ENCODE measurements at regions not wholly inside any gene's neighbourhood (a gene's known extent, or its start where the extent isn't known, plus 50 kb on each side); places are given as distances from the start of the nearest gene placed in this dataset.

GRCh38 chr2:2848621-2849333 lies 517.7 kb upstream of the MYT1L start:
- DNase-seq (ENCODE audit: low read depth), result no peak

DNA sequence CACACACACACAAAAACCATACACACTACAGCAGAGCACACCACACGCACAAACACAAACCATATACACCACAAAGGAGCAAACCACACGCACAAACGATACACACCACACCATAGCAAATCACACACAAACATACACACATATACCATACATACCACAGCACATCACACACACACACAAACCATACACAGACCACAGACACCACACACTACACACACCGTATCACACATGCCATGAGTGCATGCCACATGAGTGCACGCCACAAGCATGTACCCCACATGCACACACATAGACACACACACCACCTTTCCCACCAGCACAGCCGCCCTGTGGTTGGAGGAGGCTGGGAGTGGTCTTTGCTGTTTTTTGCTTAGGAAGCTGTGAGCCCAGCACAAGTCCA lies 517.1 kb upstream of the MYT1L start:
- no peak for DNase-seq (ENCODE audit: low read depth)

- DNase-seq (ENCODE audit: low read depth), result no peak
Observed at GRCh38 chr2:2847209-2847676, 516.2 kb upstream of the MYT1L start.

GRCh38 chr2:2846332-2847208 lies 515.5 kb upstream of the MYT1L start:
- DNase-seq (ENCODE audit: low read depth), result no peak

DNA sequence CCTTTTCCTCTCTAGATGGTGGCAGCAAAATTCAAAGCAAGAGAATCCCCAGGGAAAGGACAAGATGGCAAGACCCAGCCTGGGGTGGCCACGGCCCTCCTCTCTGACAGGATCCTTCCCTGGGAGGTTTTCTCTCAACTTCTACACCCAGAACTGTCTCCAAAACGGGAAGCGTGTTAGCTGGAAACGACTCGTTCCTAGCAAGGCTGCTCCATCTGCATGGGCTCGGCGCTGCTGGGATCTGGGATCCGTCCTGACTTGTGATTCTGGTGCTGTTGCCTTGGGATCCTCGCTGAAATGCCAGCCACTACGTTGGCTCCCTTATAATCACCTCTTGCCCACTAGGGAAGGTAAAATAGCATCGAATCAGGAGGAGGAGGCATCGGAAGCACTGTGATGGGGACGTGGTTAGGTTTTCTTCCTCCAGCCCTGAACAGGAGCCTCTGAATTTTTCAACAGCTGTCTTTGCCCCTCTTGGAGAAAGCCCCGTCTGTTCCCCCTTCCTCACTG lies 514.8 kb upstream of the MYT1L start:
- no peak for DNase-seq (ENCODE audit: low read depth)

DNA sequence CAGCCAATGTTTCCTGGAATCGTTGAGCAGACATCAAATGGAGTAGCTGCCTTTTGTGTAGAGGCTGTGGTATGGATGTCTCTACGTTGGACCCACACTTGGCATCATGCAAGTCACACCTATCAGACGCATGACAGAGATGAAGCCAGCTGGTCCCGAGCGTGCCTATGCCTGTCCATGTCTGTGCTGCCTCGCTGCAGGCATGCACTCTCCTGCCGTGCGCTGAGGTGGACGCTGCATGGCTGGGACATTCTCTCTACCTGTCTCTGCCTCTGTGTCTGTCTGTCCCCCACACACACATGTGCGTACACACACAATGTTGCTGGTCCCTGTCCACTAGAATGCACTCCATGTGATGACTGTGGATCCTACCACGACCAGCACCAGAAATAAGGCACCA lies 514.2 kb upstream of the MYT1L start:
- no peak for DNase-seq (ENCODE audit: low read depth)

GRCh38 chr2:2843969-2844548 lies 513.0 kb upstream of the MYT1L start:
- DNase-seq (ENCODE audit: low read depth), result no peak

GRCh38 chr2:2842466-2842865 lies 511.4 kb upstream of the MYT1L start:
- no peak for DNase-seq (ENCODE audit: low read depth)

- DNase-seq (ENCODE audit: low read depth), result no peak
Observed at GRCh38 chr2:2840681-2841300, 509.7 kb upstream of the MYT1L start.

DNA sequence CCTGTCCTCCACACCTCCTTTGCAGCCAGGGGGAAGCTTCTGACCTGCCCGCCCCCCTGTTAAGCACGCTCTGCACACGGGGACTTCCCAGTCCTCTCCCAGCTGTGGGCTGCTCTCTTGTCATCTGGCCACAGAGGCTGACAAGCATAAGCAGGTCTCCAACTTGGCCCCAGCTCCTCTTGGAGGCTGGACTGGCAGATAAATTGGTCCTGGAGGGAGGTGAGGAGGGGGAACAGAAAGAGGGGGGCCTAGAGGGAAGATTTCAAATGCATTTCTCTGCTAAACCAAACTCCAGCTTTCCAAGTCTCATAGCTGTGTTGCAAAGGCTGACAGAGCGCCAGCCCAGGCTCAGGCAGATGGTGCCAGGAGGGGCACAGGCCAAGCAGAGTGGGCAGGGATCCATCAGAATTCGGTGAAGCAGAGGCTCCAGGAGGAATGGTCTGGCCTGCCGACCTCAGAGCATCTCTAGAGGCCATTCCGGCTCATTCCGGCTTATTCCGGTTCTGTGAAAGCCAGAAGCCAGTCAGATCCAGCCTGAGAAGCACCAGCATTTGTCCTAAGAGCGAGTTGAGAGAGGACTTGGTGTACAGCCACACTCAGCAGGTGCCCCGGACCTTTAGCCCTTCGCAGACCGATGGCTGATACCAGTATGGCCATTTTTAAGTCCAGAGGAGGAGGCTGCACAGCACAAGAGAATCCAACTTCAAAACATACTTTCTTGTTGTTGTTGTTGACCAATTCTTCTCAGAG lies 508.9 kb upstream of the MYT1L start:
- no peak for DNase-seq (ENCODE audit: low read depth)

DNA sequence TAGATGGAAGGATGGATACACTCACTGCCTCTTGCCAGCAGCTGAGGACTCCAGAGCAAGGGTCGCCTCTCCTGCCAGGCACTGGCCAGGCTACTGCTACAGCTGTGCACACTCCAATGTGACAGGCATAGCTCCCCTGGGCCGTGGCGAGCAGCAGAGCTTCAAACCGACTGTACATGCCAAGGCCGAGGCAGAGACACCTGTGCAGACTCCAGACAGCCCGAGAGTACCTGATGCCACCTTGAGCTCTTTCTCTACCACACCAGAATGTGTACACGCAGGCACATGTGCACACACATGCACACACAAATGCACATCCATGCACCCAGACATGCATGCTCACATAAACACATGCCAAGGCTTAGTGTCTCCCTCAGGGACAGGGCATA lies 508.3 kb upstream of the MYT1L start:
- no peak for DNase-seq (ENCODE audit: low read depth)

DNA sequence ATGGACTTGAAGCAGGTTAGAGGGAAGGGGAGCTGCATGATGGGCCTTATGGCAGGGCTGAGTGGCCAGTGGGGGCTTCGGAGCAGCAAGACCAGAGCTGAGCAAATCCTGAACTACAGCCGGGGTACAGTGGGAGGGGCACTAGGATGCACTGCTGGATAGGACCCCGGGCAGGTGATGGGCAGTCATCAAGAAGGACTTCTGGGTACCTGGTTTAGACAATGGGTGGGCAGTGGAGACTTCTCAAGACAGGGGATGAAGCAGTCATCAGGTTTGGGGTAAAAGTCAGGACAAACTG lies 507.4 kb upstream of the MYT1L start:
- no peak for DNase-seq (ENCODE audit: low read depth)

GRCh38 chr2:2837746-2838547 lies 506.9 kb upstream of the MYT1L start:
- DNase-seq (ENCODE audit: low read depth), result no peak

- no peak for DNase-seq (ENCODE audit: low read depth)
Observed at GRCh38 chr2:2836343-2837070, 505.4 kb upstream of the MYT1L start.

GRCh38 chr2:2834516-2835254 lies 503.6 kb upstream of the MYT1L start:
- DNase-seq (ENCODE audit: low read depth), result no peak

DNA sequence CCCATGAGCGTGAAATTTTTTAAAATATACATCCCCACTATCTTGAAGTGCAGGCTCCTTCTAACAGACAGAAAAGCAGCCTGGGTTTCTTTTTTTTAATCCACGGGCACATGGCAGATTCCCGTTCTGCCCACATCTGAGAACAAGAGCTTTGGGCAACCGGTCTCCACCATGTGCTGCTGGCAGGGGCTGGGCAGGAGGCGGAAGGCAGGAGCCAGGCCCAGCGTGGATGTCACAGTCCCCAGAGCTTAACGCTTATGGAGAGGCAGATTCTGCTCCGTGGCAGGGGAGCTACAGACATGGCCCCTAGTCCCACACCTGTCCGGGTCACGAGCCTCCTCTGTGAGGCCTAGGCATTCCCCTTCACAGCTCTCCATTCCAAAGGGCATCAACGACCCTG lies 503.0 kb upstream of the MYT1L start:
- DNase-seq (ENCODE audit: low read depth), result no peak

GRCh38 chr2:2832657-2833056 lies 501.6 kb upstream of the MYT1L start:
- no peak for DNase-seq (ENCODE audit: low read depth)

- no peak for DNase-seq (ENCODE audit: low read depth)
Observed at GRCh38 chr2:2831633-2832032, 500.6 kb upstream of the MYT1L start.

- DNase-seq (ENCODE audit: low read depth), result no peak
Observed at GRCh38 chr2:2830576-2830975, 499.5 kb upstream of the MYT1L start.
